ENCODE measurements at regions not wholly inside any gene's neighbourhood (a gene's known extent, or its start where the extent isn't known, plus 50 kb on each side); places are given as distances from the start of the nearest gene placed in this dataset.

DNA sequence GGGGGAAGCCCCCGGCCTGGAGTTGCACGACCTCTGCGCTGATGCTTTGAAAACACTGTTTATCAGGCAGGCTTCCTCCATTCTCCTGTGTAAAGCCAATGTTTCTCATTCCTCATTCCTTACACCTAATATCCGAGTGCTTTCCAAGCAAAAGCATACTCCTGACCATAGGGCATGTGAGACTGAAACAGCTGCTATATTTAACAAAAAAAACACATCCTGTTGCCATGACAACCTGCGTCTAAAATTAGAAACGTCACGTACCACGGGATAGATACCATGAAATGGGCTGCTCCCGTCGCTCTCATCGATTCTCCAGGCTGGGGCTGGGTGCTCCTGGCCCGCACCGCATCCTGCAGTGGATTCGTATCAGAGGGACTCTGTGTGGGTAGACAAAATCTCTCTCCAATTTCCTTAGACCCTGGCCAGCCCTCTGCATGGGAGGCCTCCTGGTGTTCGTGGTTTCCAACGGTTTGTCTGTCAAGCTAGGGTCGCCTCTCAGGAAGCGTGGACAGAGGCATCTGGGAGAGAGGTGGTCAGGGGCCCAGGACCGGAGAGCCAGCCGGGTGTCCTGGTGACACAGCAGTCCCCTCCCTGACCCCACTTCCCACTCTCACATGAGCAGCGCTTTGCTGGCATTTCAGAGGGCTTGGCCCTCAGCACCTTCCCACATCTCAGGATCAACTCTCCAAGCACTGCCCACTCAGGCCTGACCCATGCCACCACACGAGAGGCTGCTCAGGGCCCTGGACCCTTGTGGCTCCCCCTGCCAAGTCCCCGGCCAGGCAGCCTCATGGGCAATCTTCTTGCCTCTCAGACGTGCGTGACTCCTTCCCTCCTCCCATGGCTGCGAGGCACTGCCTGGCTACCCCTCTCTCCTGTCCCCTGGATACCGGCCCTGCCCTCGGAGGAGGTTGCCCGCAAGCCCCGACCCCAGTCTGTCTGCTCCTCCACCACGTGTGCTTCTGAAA, 268.1 kb downstream of the NDUFA10 start:
- DNase-seq = no peak

DNA sequence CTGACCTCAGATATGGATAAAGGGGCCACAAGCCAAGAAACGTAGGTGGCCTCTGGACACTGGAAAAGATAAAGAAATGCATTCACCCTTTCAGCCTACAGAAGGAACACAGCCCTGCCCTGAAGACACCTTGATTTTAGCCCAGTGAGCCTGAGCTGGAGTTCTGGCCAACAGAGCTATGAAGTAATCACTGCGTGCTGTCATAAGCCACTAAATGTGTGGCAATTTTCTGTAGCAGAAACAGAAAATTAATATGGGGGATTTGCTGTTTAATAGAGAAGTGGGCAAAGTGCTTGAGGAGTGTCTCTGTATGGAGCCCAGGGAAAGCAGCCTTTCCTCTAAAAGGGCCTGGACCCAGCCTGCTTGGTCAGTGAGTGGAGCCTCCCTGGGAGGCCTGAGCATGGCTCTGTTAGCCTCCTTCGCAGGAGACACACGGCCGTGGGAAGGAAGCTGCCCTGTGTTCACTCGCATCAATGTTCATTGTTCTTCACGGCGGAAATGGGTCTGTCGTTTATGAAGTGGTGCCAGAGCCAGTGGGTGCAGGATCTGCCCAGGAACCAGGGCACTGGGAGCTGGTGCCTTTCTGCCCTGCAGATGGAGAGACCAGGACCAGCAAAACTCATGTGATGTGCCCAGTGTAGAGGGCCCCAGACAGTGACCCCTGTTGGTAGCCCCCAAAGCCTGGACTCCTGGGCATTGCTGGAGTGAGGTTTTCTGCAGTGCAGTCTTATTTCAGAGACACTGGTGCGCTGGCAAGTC, 268.9 kb downstream of the NDUFA10 start:
- DNase-seq = no peak

DNA sequence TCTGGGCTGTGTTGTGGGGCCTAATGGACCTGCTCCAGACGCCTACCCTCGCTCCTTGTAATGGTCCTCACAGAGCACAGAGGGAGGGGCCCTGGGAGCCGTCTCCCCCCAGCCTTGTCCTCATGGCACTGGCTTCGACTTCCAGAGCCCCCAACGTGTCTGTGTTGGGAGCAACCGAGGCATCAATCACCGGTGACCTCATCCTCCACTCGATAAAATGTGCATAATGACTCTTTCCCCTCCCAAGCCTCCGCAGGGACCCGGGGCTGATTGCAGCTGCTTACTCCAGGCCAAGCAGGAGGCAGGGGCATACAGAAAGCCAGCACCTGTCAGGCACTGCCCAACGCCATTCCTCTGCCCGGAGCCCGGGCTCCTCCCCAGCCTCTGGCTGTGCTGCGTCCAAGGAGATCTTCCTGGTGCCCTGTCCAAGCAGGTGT, 271.7 kb downstream of the NDUFA10 start:
- no peak for DNase-seq

DNA sequence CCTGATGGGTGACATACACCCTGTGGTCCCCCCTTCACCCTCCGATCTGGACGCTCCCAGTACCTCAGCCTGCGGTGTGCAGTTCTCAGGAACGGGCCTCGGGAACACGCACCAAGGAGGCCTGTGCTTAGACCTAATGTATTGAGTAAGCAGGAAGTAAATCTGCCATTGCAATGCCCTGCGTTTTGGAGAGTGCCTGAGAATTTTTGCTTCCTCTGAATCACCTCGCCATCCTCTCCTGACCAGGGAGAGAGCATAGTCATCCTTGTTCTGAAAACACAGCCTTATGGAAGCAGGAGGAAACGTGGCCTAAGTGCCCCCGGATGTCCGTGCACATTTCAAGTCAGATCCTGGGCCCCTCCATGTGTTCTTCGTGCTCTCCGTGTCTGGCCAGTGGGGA, 272.2 kb downstream of the NDUFA10 start:
- DNase-seq = no peak

DNA sequence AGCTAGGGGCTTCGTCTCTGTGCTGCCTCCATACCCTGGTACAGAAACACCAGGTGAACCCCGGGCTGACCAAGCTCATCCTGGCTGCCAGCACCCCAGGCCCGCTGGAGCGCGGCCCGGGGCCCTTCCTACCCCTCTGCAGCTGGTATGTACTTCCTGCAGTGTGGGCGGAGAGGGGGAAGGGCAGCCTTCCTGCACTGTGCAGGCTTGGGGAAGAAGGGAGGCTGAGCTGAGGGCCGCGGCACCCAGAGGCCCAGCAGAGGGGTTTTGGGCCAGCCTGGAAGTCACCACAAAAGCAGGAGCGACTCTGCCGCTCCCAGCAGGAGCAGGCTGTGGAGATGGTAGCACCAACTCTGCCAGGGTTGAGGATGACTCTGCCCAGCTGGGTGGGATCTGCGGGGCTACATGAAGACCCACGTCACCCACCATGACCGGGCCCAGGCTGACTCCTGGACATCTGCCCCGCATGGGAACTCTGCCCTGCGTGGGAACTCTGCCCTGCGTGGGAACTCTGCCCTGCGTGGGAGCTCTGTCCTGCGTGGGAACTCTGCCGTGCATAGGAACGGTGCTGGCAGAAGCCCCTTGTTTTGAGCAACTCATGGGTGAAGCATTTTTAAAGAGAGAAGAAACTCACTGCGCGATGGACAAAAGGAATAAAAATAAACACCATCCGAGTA, 273.3 kb downstream of the NDUFA10 start:
- no peak for DNase-seq

DNA sequence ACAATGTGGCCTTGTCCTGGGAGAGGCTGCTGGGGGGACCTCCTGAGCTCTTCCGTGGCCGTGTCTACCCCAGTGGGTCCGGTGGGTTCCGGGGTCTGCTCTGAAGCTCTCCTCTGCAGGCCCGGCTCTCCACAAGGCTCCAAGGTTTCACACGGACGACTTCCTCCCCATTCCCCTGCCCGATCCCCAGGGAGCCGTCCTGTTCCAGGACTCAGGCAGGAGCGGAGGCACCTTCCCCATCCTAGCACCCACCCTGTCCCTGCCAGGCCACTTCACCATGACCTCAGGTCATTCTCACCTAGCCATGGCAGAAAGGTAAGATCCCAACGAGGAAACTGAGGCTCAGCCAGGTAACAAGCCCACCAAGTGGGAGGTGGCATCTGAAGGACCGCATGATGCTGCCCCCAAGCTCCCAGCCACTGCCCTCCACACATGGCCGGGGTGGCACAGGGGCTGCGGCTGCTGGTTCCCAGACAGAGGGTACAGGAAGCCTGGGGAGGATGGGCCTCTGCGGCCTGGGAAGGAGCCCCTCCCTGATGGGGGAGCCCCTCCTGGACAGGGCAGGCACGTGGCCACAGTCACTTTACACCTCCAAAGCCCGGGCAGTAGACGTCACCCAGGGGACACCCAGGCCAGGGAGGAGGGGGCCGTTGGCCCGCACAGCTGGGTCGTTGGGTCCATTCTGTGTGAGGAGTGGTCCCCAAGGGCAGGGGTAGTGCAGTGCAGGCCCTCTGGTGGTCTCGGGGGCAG, 274.0 kb downstream of the NDUFA10 start:
- no peak for DNase-seq

DNA sequence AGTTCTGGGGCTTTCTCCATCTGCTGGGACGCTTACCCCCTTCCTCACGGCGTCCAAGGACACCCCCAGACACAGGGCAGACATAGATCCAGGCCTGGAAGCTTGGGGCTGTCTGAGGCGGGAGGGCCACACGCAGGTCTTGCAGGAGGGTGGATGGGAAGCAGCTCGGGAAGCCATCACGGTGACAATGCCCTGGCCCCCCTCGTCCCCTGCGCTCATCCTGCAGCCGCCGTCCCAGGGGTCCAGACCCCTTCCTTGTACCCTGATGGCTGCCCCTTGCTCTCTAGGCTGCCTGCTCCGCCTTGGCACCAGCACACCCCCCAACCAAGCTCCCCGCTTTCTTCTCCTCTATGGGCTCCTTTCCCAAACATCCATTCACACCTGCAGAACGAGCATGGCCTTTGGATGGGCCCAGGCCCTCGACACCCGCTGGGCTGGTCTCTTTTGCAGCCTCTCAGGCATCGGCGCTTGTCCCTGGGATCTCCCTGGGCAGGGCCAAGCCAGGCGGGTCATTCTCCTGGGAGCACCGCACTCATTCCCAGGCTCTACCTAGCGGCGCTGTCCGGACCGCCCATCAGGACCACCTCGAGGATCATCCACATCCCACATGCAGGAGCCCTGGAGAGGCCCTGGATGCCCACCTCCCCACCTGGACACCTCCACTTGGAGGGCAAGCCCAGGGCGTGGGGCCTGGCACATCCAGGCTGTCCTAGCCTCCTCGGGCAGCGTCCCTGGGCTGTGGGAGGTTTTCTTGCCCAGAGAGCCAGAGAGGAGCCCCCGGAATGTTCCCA, 274.9 kb downstream of the NDUFA10 start:
- no peak for DNase-seq

DNA sequence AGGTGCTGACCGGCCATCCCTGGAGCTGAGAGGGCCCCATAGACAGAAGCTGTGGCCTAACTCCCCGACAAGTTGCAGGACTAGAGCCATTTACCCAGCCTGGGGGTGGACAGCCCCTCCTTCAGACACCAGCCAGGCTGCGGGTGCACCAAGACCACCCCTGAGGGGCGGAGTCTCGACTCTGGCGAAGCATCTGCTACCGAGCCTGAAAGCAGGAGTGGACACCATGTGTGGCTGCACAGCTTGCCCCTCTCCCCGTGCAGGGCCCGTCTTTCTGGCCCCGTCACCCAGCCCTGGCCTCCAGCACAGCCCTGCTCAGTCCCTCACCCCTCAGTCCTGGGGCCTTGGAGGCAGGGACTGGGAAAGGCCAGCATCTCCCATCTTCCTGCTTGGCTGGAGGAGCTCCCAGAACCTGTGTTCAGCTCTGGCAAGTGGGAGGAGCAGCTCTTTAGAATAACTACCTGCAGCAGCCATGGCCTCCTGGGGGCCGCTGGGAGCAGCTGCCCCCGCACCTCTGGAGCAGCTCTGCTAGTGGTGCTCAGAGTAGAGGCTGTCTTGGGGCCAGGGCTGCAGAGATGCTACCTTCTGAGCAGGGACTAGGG, 275.8 kb downstream of the NDUFA10 start:
- no peak for DNase-seq

DNA sequence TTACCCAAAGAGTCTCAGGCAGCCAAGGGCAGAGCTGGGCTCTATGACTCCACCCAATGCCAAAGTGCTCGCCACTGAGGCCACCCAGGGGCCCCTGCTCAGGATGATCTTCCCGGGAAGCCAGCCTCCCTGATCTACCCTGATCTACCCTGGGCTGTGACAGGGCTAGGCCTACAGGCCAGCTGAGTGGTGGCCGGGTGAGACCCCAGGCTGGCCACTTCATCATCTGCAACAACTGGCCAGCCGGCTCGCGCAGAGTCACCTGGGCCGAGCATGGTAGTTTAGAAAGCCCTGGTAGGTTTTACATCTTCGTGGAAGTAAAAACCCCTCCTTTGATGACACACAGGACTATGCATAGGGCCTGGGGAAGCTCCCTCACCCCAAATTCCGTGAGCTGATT, 276.3 kb downstream of the NDUFA10 start:
- DNase-seq = no peak

DNA sequence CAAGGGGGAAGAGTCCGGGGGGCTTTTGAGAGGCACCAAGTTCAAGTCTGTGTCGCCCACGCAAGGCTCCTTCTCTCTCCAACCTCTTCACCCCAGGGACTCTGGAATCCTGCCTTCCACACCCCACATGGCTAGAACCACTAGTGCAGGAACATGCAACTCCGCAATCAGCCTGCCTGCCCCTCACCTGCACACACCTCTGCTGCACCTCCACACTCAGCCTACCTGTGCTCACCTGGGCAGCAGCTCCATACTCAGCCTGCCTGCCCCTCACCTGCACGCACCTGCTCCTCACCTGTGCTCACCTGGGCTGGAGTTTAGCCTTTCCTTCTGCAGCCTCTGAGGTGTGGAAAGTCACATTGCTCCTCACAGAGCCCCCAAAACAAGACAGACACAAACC, 277.4 kb downstream of the NDUFA10 start:
- no peak for DNase-seq

DNA sequence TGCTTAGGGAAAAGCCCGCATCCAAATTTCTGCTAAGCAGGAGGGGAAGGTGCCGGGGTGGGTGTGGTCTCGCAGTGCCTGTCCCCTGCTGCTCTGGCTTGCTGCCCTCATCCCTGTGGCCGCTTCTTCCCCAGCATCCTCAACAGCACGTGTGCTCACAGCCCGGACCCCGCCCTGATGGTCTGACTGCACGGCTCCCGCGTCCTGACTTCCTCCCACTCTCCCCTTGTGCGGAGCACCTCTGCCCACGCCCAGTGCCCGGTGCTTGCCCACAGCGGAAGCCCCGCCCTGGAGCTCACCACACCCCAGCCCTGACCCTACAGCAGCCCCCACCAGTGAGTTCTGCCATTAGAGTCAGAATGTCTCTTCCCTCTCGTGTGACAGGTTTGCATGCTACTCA, 277.9 kb downstream of the NDUFA10 start:
- DNase-seq = no peak

DNA sequence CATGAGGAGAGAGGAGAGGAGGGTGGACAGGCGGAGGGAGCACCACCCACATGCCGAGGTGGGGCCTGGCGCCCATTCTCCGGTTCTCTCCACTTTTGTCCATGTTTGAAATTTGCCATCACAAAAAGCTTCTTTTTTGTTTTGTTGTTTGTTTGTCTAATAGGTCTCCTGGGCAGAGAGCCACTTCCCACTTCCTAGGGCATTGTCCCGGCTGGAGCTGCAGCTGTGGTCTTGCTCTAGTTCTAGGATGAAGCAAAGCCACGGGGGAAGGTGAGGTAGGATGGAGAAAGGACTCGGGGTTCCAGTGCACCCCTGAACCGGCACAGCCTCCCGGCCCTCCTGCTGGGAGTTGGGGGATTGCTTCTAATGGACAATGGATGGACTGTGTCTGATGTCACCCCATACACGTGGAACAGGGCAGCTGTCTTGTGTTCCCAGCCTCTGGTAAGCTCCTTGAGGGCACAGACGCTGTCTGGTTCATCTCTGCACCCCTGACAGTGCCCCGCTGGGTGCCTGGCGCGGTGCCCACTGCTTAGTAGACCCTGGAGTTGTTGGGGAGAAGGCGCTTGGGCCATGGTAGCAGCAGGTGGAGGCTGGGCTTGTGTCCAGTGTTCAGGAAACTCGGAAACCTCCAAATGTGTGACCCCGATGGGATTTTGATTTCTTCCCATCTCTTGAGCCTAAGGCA, 278.4 kb downstream of the NDUFA10 start:
- no peak for DNase-seq

DNA sequence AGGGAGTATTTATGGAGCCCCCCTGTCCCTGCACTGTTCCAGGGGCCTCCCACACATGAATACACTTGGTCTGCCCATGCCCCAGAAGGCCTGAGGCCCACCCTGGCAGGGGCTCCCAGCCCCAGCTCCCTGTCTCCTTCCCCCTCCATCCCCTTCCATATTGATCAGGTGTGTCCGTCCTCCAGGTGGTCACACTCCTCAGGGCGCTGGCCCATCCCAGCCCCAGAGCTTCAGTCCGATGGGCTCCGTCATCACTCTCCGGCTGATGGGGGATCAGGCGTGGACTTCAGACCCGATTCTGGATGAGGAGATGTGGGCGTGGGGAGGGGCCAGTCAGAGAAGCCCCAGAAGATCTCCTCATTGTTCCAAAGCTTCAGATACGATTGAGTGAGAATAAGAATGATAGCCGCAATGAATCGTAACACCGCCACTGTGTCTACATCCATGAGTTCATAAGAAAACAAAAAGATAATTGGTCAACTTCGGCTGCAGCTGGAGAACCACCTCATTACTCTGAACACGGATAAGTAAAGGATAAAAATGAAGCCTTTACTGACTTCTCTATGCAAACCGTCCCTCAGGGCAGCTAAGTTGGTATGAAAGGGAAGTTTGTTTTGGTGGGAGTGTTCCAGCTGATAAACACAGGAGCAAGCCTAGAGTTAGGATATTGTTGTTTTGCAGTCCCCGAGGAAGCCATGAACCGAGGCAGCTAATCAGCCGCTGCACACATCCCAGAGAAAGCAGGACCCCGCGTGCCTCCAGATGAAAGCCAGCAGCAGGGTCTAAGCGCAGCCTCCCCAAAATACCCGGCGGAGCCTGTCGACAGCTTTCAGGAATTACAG, 279.5 kb downstream of the NDUFA10 start:
- DNase-seq = no peak

DNA sequence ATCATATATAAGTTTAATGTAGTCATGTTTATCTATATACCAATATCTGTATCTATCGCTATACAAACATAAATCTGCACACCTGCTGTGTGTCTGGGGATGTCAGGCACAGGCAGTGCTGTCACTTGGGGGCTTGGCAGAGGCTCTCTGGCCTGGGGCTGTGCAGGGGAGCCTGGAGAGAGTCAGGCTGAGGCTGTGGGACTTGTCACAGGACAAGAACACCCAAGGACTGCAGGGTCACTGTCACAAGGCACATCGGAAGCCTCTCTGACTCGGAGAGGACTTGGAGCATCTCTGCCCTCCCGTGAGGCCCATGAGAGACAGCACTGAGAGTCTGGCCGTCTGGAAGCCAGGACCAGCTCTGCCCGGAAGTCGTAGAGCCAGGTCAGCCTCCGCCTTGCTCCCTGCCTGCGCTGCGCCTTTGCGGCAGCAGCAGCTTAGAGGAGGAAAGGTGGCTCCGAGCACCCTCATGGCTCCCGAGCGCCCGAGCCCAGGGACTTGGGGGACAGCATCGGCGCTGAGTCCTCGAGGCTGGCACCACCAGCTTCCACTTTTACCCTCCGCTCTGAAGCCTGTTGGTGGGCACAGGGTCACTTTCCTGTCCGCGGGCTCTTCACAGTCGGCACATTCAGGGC, 280.3 kb downstream of the NDUFA10 start:
- no peak for DNase-seq

DNA sequence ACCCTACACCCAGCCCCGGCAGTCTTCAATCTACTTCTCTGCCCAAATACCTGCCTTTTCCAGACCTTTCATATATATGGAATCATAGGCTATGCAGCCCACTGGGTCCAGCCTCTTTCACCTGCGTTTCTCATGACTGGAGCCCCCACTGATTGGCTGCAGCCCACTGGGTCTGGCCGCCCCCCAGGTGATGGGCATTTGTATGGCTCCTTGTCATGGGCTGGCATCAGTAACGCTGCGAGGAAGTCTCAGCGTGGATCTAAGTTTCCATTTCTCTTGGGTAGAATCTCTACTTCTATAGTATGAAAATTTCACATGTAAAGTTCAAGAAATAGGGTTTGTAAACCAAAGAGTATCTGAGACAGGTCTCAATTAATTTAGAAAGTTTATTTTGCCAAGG, 281.9 kb downstream of the NDUFA10 start:
- DNase-seq = no peak

DNA sequence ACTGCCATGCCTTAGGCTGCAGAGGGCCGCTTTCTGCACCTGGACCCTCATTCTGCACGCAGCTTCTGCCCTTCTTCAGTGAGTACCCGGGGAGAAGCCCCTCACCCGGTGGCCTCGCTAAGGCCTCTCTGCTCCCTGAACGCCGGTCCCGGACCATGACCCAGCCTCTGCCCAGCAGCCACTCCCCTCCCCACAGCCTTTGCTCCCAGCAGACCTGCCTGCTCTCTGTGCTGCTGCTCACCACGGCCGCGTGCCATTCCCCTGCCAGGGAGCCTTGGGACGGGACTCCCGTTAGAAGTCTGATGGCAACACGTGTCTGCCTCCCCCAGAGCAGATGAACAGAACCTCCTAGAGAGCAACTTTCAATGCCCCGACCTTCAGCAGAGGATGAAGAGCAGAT, 282.8 kb downstream of the NDUFA10 start:
- DNase-seq = no peak

DNA sequence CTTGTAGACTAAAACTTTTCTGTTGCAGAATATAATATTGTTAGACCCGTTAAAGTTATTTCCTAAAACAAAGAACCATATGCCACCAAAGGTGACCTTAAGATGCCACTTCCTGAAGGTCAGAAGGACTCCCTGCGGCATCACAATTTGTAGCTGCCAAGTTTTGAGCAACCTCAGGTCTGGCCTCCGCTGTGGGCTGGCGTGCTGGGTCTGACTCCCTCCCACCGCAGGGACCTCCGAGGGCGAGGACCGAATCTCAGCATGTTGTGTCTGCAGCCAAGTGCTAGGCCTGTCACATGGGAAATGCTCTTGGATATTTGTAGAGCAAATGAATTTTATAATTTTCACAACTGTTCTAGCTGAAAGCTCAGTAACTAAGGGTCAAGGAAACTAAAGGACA, 285.9 kb downstream of the NDUFA10 start:
- no peak for DNase-seq

DNA sequence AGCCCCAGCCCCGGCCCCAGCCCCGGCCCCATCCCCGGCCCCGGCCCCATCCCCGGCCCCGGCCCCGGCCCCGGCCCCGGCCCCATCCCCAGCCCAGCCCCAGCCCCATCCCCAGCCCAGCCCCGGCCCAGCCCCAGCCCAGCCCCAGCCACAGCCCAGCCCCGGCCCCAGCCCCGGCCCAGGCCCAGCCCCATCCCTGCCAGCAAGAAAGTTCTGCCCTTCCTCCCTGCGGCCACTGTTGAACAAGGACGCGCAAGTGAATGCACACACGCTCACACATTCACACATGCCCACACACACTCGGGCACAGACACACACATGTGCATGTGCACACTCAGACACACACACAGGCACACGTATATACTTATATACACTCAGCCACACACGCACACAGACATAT, 287.0 kb downstream of the NDUFA10 start:
- DNase-seq = no peak

DNA sequence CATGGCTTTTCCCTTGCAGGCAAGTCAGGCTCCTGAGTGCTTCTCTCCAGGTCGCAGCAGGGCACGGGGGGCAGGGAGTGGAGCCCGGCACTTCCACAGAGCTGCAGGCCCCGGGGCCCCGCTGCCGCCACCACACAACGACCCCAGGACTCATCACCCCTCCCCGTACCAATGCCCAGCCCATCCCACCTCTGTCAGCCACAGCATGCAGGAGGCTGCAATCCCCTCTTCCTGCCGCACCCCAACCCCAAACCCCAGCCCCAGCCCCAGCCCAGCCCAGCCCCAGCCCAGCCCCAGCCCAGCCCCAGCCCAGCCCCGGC, 288.0 kb downstream of the NDUFA10 start:
- no peak for DNase-seq
